ENCODE measurements at regions not wholly inside any gene's neighbourhood (a gene's known extent, or its start where the extent isn't known, plus 50 kb on each side); places are given as distances from the start of the nearest gene placed in this dataset.

- Histone ChIP-seq H3K27me3 (ENCODE audit: low read depth, low read length) (no peaks in the 10 kb centered on the region), H3K4me2 (ENCODE audit: low read length) (no peak overlapping the region), H3K79me2 (ENCODE audit: low read length) (no peaks in the 10 kb centered on the region), H3K4me3 (ENCODE audit: low read length) (no peak overlapping the region), H3K27ac (ENCODE audit: low read length) (no peak overlapping the region), H3K36me3 (replicated peaks; ENCODE audit: low read depth, low read length) (no peaks in the 10 kb centered on the region), H3K4me1 (ENCODE audit: low read length) (no peaks in the 10 kb centered on the region), H3K9me3 (ENCODE audit: insufficient read depth, low read length) (no peaks in the 10 kb centered on the region), H3K9ac (ENCODE audit: low read length) (no peak overlapping the region), H4K20me1 (ENCODE audit: insufficient read depth, low read length) (no peaks in the 10 kb centered on the region), H2AFZ (ENCODE audit: low read depth, low read length) (no peak overlapping the region)
- no peak for TF ChIP-seq CTCF (IDR thresholded peaks at IDR 0.05; ENCODE audit: low read depth, low read length)
- TF ChIP-seq EZH2phosphoT487 (IDR thresholded peaks at IDR 0.05; ENCODE audit: low read depth): no peak
These were observed 159.3 kb downstream of the CASP12 start for GRCh38 chr11:104738918-104739317.

- Histone ChIP-seq H2AFZ (ENCODE audit: low read depth, low read length) (no peak overlapping the region), H3K4me1 (ENCODE audit: low read length) (no peaks in the 10 kb centered on the region), H3K79me2 (ENCODE audit: low read length) (no peaks in the 10 kb centered on the region), H3K9me3 (ENCODE audit: insufficient read depth, low read length) (no peaks in the 10 kb centered on the region), H3K36me3 (replicated peaks; ENCODE audit: low read depth, low read length) (no peaks in the 10 kb centered on the region), H3K9ac (ENCODE audit: low read length) (no peak overlapping the region), H4K20me1 (ENCODE audit: insufficient read depth, low read length) (no peaks in the 10 kb centered on the region), H3K4me3 (ENCODE audit: low read length) (no peak overlapping the region), H3K27me3 (ENCODE audit: low read depth, low read length) (no peaks in the 10 kb centered on the region), H3K27ac (ENCODE audit: low read length) (no peak overlapping the region), H3K4me2 (ENCODE audit: low read length) (no peak overlapping the region)
- TF ChIP-seq CTCF (IDR thresholded peaks at IDR 0.05; ENCODE audit: low read depth, low read length): no peak
- no peak for TF ChIP-seq EZH2phosphoT487 (IDR thresholded peaks at IDR 0.05; ENCODE audit: low read depth)
These were observed 160.1 kb downstream of the CASP12 start for GRCh38 chr11:104738208-104738607.

- Histone ChIP-seq H3K4me3 (ENCODE audit: low read length) (no peak overlapping the region), H3K36me3 (replicated peaks; ENCODE audit: low read depth, low read length) (no peaks in the 10 kb centered on the region), H3K27ac (ENCODE audit: low read length) (no peak overlapping the region), H3K27me3 (ENCODE audit: low read depth, low read length) (no peaks in the 10 kb centered on the region), H3K4me2 (ENCODE audit: low read length) (no peak overlapping the region), H3K4me1 (ENCODE audit: low read length) (no peaks in the 10 kb centered on the region), H3K9me3 (ENCODE audit: insufficient read depth, low read length) (no peaks in the 10 kb centered on the region), H3K9ac (ENCODE audit: low read length) (no peak overlapping the region), H3K79me2 (ENCODE audit: low read length) (no peaks in the 10 kb centered on the region), H2AFZ (ENCODE audit: low read depth, low read length) (no peak overlapping the region), H4K20me1 (ENCODE audit: insufficient read depth, low read length) (no peaks in the 10 kb centered on the region)
- TF ChIP-seq EZH2phosphoT487 (IDR thresholded peaks at IDR 0.05; ENCODE audit: low read depth) (no peak), CTCF (IDR thresholded peaks at IDR 0.05; ENCODE audit: low read depth, low read length) (no peak)
These were observed 161.8 kb downstream of the CASP12 start for GRCh38 chr11:104736502-104736901.

- TF ChIP-seq EZH2phosphoT487 (IDR thresholded peaks at IDR 0.05; ENCODE audit: low read depth): no peak
- TF ChIP-seq CTCF (IDR thresholded peaks at IDR 0.05; ENCODE audit: low read depth, low read length): no peak
These were observed 163.3 kb downstream of the CASP12 start for GRCh38 chr11:104734998-104735397.

More at GRCh38 chr11:104734998-104735397, 163.3 kb downstream of the CASP12 start:
- Histone ChIP-seq H3K4me3 (ENCODE audit: low read length) (no peak overlapping the region), H3K36me3 (replicated peaks; ENCODE audit: low read depth, low read length) (no peaks in the 10 kb centered on the region), H3K9me3 (ENCODE audit: insufficient read depth, low read length) (no peaks in the 10 kb centered on the region), H3K79me2 (ENCODE audit: low read length) (no peaks in the 10 kb centered on the region), H3K27ac (ENCODE audit: low read length) (no peak overlapping the region), H3K9ac (ENCODE audit: low read length) (no peak overlapping the region), H4K20me1 (ENCODE audit: insufficient read depth, low read length) (no peaks in the 10 kb centered on the region), H3K4me2 (ENCODE audit: low read length) (no peak overlapping the region), H2AFZ (ENCODE audit: low read depth, low read length) (no peak overlapping the region), H3K27me3 (ENCODE audit: low read depth, low read length) (no peaks in the 10 kb centered on the region), H3K4me1 (ENCODE audit: low read length) (no peaks in the 10 kb centered on the region)

Measured in OCI-LY3 (cell line).